ENCODE measurements at regions not wholly inside any gene's neighbourhood (a gene's known extent, or its start where the extent isn't known, plus 50 kb on each side); places are given as distances from the start of the nearest gene placed in this dataset.
"Not testable (repeated sequence)": the region's sequence is repeated elsewhere in the genome, so short reads cannot be mapped to it uniquely, and the experiment has no call there.

- DNase-seq (ENCODE audit: low read depth, low spot score), result no peak
- no peak for TF ChIP-seq CTCF (IDR thresholded peaks at IDR 0.05; ENCODE audit: insufficient read depth, low read length, missing control alignments)
- no peak overlapping the region for H3K4me3 ChIP-seq (ENCODE audit: low read depth, low read length)
- CTCF ChIA-PET, result no interaction called here
- POLR2A ChIA-PET, result no interaction called here
Observed at GRCh38 chr1:230563591-230563990, 78.7 kb upstream of the COG2 start.

GRCh38 chr1:230561570-230561969 lies 80.7 kb upstream of the COG2 start:
- DNase-seq (ENCODE audit: low read depth, low spot score), result no peak
- TF ChIP-seq CTCF (IDR thresholded peaks at IDR 0.05; ENCODE audit: insufficient read depth, low read length, missing control alignments), result no peak
- no peak overlapping the region for H3K4me3 ChIP-seq (ENCODE audit: low read depth, low read length)
- ChIA-PET POLR2A (no interaction called here), CTCF (no interaction called here)

DNA sequence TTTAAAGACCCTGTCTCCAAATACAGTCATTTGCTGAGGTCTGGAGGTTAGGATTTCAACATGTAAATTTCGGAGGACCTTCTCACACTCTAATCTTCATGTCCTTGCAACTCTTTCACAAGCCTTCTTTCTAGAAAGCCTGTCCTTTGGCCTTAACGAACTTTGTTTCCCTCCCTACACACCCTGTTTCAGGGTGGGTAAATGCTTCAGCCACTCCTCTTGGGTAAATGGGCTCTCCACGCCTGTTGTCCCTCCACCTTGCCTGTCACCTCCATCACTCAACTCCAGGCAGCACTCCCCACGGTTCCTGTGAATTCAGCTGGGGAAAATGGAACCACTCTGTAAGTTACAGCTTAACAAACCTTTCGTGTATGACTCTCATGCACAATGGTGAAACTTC lies 84.0 kb upstream of the COG2 start:
- POLR2A ChIA-PET, result no interaction called here
- no peak for DNase-seq (ENCODE audit: low read depth, low spot score)
- CTCF ChIA-PET, result no interaction called here
- H3K4me3 ChIP-seq (ENCODE audit: low read depth, low read length), result no peak overlapping the region
- no peak for TF ChIP-seq CTCF (IDR thresholded peaks at IDR 0.05; ENCODE audit: insufficient read depth, low read length, missing control alignments)

DNA sequence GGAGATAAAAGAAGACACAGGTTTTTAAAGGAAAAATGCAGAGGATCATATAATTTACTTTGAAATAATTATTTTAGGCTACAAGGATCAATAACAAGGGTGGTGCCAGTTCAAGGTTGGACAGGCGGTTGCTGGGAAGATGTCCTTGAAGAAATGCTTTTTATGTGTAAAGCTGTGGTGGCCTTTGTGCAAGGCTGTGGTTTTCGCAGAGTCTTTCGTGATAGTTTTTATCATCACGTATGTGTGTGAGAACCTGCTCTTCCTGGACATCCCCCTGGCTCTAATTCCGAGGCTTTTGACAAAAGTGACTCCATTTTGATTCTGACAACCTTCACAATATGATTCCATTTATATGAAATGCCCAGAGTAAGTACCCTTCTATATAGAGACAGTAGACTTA lies 85.8 kb upstream of the COG2 start:
- H3K4me3 ChIP-seq (ENCODE audit: low read depth, low read length), result no peak overlapping the region
- POLR2A ChIA-PET, result no interaction called here
- TF ChIP-seq CTCF (IDR thresholded peaks at IDR 0.05; ENCODE audit: insufficient read depth, low read length, missing control alignments), result no peak
- CTCF ChIA-PET, result no interaction called here
- DNase-seq (ENCODE audit: low read depth, low spot score), result no peak

DNA sequence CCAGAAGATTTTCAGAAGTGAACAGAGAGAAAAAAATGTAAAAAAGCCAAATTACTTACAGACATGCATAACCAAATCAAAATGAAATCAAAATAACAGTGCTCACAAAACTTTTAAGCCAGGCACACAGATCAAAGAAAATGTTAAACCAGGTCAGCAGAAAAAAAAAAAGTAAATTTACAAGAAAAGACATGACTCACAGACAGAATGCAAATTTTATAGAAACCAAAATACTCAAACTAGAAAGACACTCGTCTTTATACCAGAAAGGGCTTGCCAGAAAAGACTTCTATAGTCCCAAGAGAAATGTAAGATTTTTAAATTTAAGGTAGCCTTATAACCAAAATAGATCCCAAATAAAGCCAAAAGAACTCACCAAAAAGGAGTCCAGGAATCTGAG lies 86.5 kb upstream of the COG2 start:
- CTCF ChIA-PET, result no interaction called here
- no peak for DNase-seq (ENCODE audit: low read depth, low spot score)
- H3K4me3 ChIP-seq (ENCODE audit: low read depth, low read length), result no peak overlapping the region
- POLR2A ChIA-PET, result no interaction called here
- TF ChIP-seq CTCF (IDR thresholded peaks at IDR 0.05; ENCODE audit: insufficient read depth, low read length, missing control alignments), result no peak

DNA sequence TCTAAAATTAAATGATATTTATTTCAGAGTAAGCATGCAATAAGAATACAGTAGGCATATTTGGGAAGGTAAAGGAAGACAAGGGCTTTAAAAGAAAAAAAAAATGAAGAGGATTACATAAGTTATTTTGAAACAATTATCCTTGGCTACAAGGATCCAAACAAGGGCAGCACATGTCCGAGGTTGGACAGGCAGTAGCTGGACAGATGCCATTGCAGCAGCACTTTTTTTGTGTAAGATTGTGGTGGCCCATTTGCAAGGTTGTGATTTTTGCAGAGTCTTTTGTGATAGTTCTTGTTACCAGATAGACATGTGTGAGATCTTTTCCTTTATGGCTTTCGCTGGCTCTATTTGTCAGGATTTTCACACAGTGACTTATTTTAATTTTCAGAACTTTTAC lies 89.4 kb upstream of the COG2 start:
- ChIA-PET POLR2A (no interaction called here), CTCF (no interaction called here)
- DNase-seq (ENCODE audit: low read depth, low spot score), result no peak
- H3K4me3 ChIP-seq (ENCODE audit: low read depth, low read length), result no peak overlapping the region
- no peak for TF ChIP-seq CTCF (IDR thresholded peaks at IDR 0.05; ENCODE audit: insufficient read depth, low read length, missing control alignments)

GRCh38 chr1:230550945-230551344 lies 91.3 kb upstream of the COG2 start:
- CTCF ChIA-PET; H3K4me3 ChIP-seq (ENCODE audit: low read depth, low read length); POLR2A ChIA-PET; DNase-seq (ENCODE audit: low read depth, low spot score): not testable (repeated sequence)

All from AG04449 (cell line).